CD4-positive, alpha-beta T cell (primary cell): ENCODE measurements at regions not wholly inside any gene's neighbourhood (a gene's known extent, or its start where the extent isn't known, plus 50 kb on each side); places are given as distances from the start of the nearest gene placed in this dataset.

ENCODE experiments used
- ATAC-seq: fragments of 200-7000 bp; cut with Tn5 transposase; one replicate; pipeline ENCODE4 v1.10.0; 2022; ENCODE audit warnings: mild to moderate bottlenecking; ENCODE audit not compliant: poor library complexity
- CTCF ChIA-PET: fragments of 350-600 bp; sonication (Branson Sonifier 250); formaldehyde crosslinking; loops from one replicate; lab custom pipeline; 2021; ENCODE audit warnings: antibody characterized with exemption, inconsistent platforms; lab: Charles Lee
- POLR2A ChIA-PET: fragments of 350-600 bp; sonication (Branson Sonifier 250); formaldehyde crosslinking; loops from one replicate; lab custom pipeline; 2021; ENCODE audit warnings: antibody characterized with exemption, inconsistent platforms; lab: Charles Lee
- DNase-seq, 14 experiments: peaks; one replicate each; pipeline ENCODE4 v3.0.0-alpha.2; 2013 to 2020; ENCODE audit warnings: mixed read lengths in 2 of 14
- H3K27ac ChIP-seq, 2 donors: one replicate each; pipeline versions ENCODE4 v1.5.1 to v1.7.0; 2013; ENCODE audit warnings: low read length in 2 of 2, low read depth in 1 of 2, mild to moderate bottlenecking in 1 of 2
- H3K27me3 ChIP-seq, 2 experiments: 1 replicate in 1 of 2; 2 replicates in 1 of 2; pipeline versions ENCODE4 v1.6.1 to v1.7.0; 2013; ENCODE audit warnings: low read length in 2 of 2, control low read depth in 1 of 2, mild to moderate bottlenecking in 1 of 2, moderate library complexity in 1 of 2; ENCODE audit not compliant: insufficient read depth in 2 of 2, control insufficient read depth in 1 of 2
- H3K36me3 ChIP-seq: one replicate; pipeline ENCODE4 v1.6.1; 2013; ENCODE audit warnings: low read length, control low read depth; ENCODE audit not compliant: insufficient read depth
- H3K4me1 ChIP-seq: one replicate; pipeline ENCODE4 v1.6.1; 2013; ENCODE audit warnings: low read length, control low read depth; ENCODE audit not compliant: insufficient read depth
- H3K4me3 ChIP-seq: one replicate; pipeline ENCODE4 v1.5.1; 2013; ENCODE audit warnings: mild to moderate bottlenecking, low read length, moderate library complexity
- H3K9me3 ChIP-seq, 2 experiments: 1 replicate in 1 of 2; 2 replicates in 1 of 2; pipeline versions ENCODE4 v1.6.1 to v1.7.0; 2013; ENCODE audit warnings: low read length in 2 of 2, mild to moderate bottlenecking in 2 of 2, control low read depth in 1 of 2, moderate library complexity in 1 of 2; ENCODE audit not compliant: control insufficient read depth in 1 of 2, insufficient read depth in 1 of 2
- H3K27ac Mint-ChIP-seq: one replicate; pipeline ENCODE4 v1.8.0; 2020; ENCODE audit warnings: mixed read lengths
- H3K27me3 Mint-ChIP-seq: one replicate; pipeline ENCODE4 v1.8.0; 2021; ENCODE audit warnings: mixed read lengths
- H3K36me3 Mint-ChIP-seq: one replicate; pipeline ENCODE4 v1.8.0; 2021; ENCODE audit warnings: low read depth, mixed read lengths
- H3K4me1 Mint-ChIP-seq: one replicate; pipeline ENCODE4 v1.8.0; 2021; ENCODE audit warnings: low read depth, mixed read lengths
- H3K4me3 Mint-ChIP-seq: one replicate; pipeline ENCODE4 v1.8.0; 2020; ENCODE audit warnings: mild to moderate bottlenecking, mixed read lengths
- H3K9me3 Mint-ChIP-seq: one replicate; pipeline ENCODE4 v1.8.0; 2020; ENCODE audit warnings: mixed read lengths
- CTCF ChIP-seq: fragments of 200-600 bp; IDR thresholded peaks from one replicate; pipeline ENCODE4 v1.8.0; 2022; ENCODE audit warnings: antibody characterized with exemption, mild to moderate bottlenecking
- intact Hi-C, 2 experiments: fragments of 100-400 bp; cut with DNase I in 1 of 2; cut with micrococcal nuclease in 1 of 2; formaldehyde crosslinking; loops; one replicate each; pipeline versions ENCODE4 v1.15.1 to v1.9.0; 2023 to 2025; cut with DNase I, micrococcal nuclease

GRCh38 chr13:22176968-22177520 is 506.2 kb downstream of the FGF9 start:
- Histone ChIP-seq H3K4me1 (no peaks in the 10 kb centered on the region), H3K27me3 (no peaks in the 10 kb centered on the region), H3K36me3 (no peaks in the 10 kb centered on the region), H3K9me3 (no peaks in the 10 kb centered on the region), H3K4me3 (no peak overlapping the region), H3K27ac (no peak overlapping the region)
- H3K4me1 Mint-ChIP-seq, result peaks cover 8% of the 10 kb centered on the region
- ChIA-PET POLR2A (no interaction called here), CTCF (no interaction called here)
- ATAC-seq (no peak), DNase-seq (no peak)
- H3K9me3 Mint-ChIP-seq, result peaks cover 5% of the 10 kb centered on the region
- intact Hi-C loops, result no loop called here
- H3K27me3 Mint-ChIP-seq, result no peaks in the 10 kb centered on the region
- no peak overlapping the region for H3K4me3 Mint-ChIP-seq
- H3K27ac Mint-ChIP-seq, result no peak overlapping the region
- no peaks in the 10 kb centered on the region for H3K36me3 Mint-ChIP-seq
- TF ChIP-seq CTCF, result no peak

GRCh38 chr13:22178878-22179277 is 508.0 kb downstream of the FGF9 start:
- Histone ChIP-seq H3K4me3 (no peak overlapping the region), H3K9me3 (no peaks in the 10 kb centered on the region), H3K4me1 (no peaks in the 10 kb centered on the region), H3K36me3 (no peaks in the 10 kb centered on the region), H3K27ac (no peak overlapping the region), H3K27me3 (no peaks in the 10 kb centered on the region)
- H3K4me3 Mint-ChIP-seq, result no peak overlapping the region
- peaks cover 5% of the 10 kb centered on the region for H3K9me3 Mint-ChIP-seq
- TF ChIP-seq CTCF, result no peak
- no peak for DNase-seq
- ChIA-PET CTCF (no interaction called here), POLR2A (interaction anchor here (0.8 kb wide), 1 partner anchor 130 kb away, joined by 3 read pairs; no protein-coding TSS in a partner anchor)
- H3K36me3 Mint-ChIP-seq, result no peaks in the 10 kb centered on the region
- H3K4me1 Mint-ChIP-seq, result no peaks in the 10 kb centered on the region
- ATAC-seq, result no peak
- H3K27ac Mint-ChIP-seq, result no peak overlapping the region
- intact Hi-C loops, result no loop called here
- H3K27me3 Mint-ChIP-seq, result no peaks in the 10 kb centered on the region

- no peak overlapping the region for H3K27ac ChIP-seq
- no peak for TF ChIP-seq CTCF
- no peaks in the 10 kb centered on the region for H3K9me3 Mint-ChIP-seq
- H3K27ac Mint-ChIP-seq, result no peak overlapping the region
- intact Hi-C loops, result loop anchor here in 1 of 2 experiments (10.0 kb wide), 1 partner anchor 553 kb away; no protein-coding TSS in a partner anchor
- H3K27me3 ChIP-seq, result no peaks in the 10 kb centered on the region
- H3K4me1 ChIP-seq, result no peaks in the 10 kb centered on the region
- DNase-seq (peak in 2 of 14 experiments; percentile 8 to 20), ATAC-seq (no peak)
- H3K4me3 ChIP-seq, result no peak overlapping the region
- no peaks in the 10 kb centered on the region for H3K36me3 Mint-ChIP-seq
- H3K4me3 Mint-ChIP-seq, result no peak overlapping the region
- H3K9me3 ChIP-seq, result no peaks in the 10 kb centered on the region
- H3K4me1 Mint-ChIP-seq, result peaks cover 6% of the 10 kb centered on the region
- H3K36me3 ChIP-seq, result no peaks in the 10 kb centered on the region
- no peaks in the 10 kb centered on the region for H3K27me3 Mint-ChIP-seq
- CTCF ChIA-PET, result no interaction called here
- POLR2A ChIA-PET, result no interaction called here
These were observed 516.5 kb downstream of the FGF9 start for GRCh38 chr13:22187329-22187728.
